Skeletal muscle tissue (tissue), 4 donors: ENCODE measurements at regions not wholly inside any gene's neighbourhood (a gene's known extent, or its start where the extent isn't known, plus 50 kb on each side); places are given as distances from the start of the nearest gene placed in this dataset. TPM values are rescaled to one million over a fixed set of nuclear protein-coding genes. Genes with fewer than 3 reads are reported as not detected.

Experiments used
- H3K27ac ChIP-seq: one replicate; pipeline ENCODE4 v1.7.0; 2013; ENCODE audit warnings: mild to moderate bottlenecking, low read depth, low read length, inconsistent platforms
- H3K27me3 ChIP-seq, 3 donors: one replicate each; pipeline ENCODE4 v1.7.0; 2013; ENCODE audit warnings: low read length in 3 of 3; ENCODE audit not compliant: control insufficient read depth in 3 of 3, insufficient read depth in 3 of 3
- H3K36me3 ChIP-seq, 3 donors: one replicate each; pipeline ENCODE4 v1.7.0; 2013; ENCODE audit warnings: low read length in 3 of 3; ENCODE audit not compliant: control insufficient read depth in 3 of 3, insufficient read depth in 3 of 3
- H3K4me1 ChIP-seq, 3 donors: one replicate each; pipeline ENCODE4 v1.7.0; 2013; ENCODE audit warnings: low read length in 3 of 3, mild to moderate bottlenecking in 3 of 3; ENCODE audit not compliant: control insufficient read depth in 3 of 3, insufficient read depth in 3 of 3
- H3K4me3 ChIP-seq, 3 donors: one replicate each; pipeline ENCODE4 v1.7.0; 2013; ENCODE audit warnings: low read length in 3 of 3
- H3K9ac ChIP-seq, 3 donors: one replicate each; pipeline ENCODE4 v1.7.0; 2013; ENCODE audit warnings: low read length in 3 of 3, mild to moderate bottlenecking in 3 of 3, moderate library complexity in 2 of 3, low read depth in 1 of 3
- H3K9me3 ChIP-seq, 3 donors: one replicate each; pipeline ENCODE4 v1.7.0; 2013; ENCODE audit warnings: low read length in 3 of 3; ENCODE audit not compliant: control insufficient read depth in 3 of 3
- small RNA-seq: library from RNA; depleted of rRNA; stranded (forward); fragments of <200 nt; gene quantifications from one replicate; pipeline ENCODE3, GENCODE V24; 2014
- donor health status: Osteomylitis.

DNA sequence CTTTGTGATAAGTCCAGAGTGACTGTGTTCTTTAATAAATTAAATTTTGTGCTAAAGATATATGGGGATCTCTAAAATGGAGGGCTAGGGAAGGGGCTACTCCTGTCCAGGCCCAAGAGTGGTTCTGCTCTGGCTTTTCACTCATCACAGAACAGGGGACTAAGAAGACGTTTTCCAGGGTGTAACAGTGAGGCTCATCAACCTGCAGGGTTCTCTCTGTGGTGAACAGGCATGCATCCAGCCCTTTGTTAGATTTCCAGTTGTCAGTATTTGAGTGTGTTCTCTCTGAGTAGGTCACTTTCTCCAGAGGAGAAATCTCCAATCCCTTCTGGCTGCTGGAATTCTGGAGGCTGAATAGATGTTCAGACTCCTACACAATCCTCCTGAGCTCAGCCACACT is 408.9 kb downstream of the PLCL1 start:
- no peaks in the 10 kb centered on the region for H3K27me3 ChIP-seq
- H3K36me3 ChIP-seq: no peaks in the 10 kb centered on the region
- no peaks in the 10 kb centered on the region for H3K4me1 ChIP-seq
- H3K9me3 ChIP-seq: no peaks in the 10 kb centered on the region
- H3K4me3 ChIP-seq: no peak overlapping the region
- no peak overlapping the region for H3K27ac ChIP-seq
- no peak overlapping the region for H3K9ac ChIP-seq

GRCh38 chr2:198211706-198212105 is 407.3 kb downstream of the PLCL1 start:
- Histone ChIP-seq H3K4me3 (no peak overlapping the region), H3K4me1 (no peaks in the 10 kb centered on the region), H3K27ac (no peak overlapping the region), H3K36me3 (no peaks in the 10 kb centered on the region), H3K27me3 (no peaks in the 10 kb centered on the region), H3K9ac (no peak overlapping the region), H3K9me3 (no peaks in the 10 kb centered on the region)

DNA sequence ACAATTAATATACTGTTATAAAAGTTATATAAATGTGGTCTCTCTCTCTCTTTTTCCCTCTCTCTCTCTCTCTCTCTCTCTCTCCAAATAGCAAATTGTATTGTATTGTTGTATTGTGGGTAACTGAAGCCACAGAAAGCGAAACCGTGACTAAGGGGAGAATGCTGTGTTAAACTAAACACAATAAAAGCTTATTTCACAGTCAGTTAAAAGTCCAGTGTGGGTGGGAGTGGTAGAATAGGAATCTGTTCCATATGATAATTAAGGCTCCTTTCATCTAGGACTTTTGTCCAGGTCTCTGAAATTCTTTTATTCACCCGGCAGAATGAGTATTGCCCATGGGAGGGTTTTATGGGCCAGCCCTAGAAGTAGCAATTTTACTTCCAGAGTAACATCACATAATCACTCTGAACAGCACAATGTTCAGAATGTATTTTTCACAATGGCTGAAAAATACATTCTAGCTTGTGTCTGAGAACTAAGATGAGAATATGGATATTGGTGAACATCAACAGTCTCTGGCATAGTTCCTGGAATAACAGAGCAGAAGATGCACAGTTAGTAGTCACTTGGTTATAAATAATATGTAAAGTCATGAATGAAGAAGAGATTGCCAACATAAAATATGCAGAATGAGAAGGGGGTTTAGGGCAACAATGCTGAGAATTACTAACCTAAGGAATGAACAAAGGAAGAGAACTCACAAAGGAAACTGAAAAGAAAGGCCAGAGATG is 399.1 kb downstream of the PLCL1 start:
- H3K9ac ChIP-seq: no peak overlapping the region
- H3K4me1 ChIP-seq: no peaks in the 10 kb centered on the region
- no peaks in the 10 kb centered on the region for H3K9me3 ChIP-seq
- no peaks in the 10 kb centered on the region for H3K27me3 ChIP-seq
- H3K27ac ChIP-seq: no peak overlapping the region
- no peak overlapping the region for H3K4me3 ChIP-seq
- H3K36me3 ChIP-seq: no peaks in the 10 kb centered on the region

Small RNAs in the stretch of these regions (small RNA-seq; reads per million reads assigned to genes)
- not detected for gene RNU7-147P
